ENCODE measurements at regions not wholly inside any gene's neighbourhood (a gene's known extent, or its start where the extent isn't known, plus 50 kb on each side); places are given as distances from the start of the nearest gene placed in this dataset.

GRCh38 chr1:234997201-234997895, 131.3 kb downstream of the TOMM20 start (continued):
- TF ChIP-seq, protein P1, sequence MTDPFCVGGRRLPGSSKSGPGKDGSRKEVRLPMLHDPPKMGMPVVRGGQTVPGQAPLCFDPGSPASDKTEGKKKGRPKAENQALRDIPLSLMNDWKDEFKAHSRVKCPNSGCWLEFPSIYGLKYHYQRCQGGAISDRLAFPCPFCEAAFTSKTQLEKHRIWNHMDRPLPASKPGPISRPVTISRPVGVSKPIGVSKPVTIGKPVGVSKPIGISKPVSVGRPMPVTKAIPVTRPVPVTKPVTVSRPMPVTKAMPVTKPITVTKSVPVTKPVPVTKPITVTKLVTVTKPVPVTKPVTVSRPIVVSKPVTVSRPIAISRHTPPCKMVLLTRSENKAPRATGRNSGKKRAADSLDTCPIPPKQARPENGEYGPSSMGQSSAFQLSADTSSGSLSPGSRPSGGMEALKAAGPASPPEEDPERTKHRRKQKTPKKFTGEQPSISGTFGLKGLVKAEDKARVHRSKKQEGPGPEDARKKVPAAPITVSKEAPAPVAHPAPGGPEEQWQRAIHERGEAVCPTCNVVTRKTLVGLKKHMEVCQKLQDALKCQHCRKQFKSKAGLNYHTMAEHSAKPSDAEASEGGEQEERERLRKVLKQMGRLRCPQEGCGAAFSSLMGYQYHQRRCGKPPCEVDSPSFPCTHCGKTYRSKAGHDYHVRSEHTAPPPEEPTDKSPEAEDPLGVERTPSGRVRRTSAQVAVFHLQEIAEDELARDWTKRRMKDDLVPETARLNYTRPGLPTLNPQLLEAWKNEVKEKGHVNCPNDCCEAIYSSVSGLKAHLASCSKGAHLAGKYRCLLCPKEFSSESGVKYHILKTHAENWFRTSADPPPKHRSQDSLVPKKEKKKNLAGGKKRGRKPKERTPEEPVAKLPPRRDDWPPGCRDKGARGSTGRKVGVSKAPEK (CRISPR knock-in tag; IDR thresholded peaks at IDR 0.05; ENCODE audit: borderline replicate concordance), result no peak
- no peak for TF ChIP-seq WIZ (CRISPR knock-in tag; IDR thresholded peaks at IDR 0.05)
- no peak for TF ChIP-seq PHB2 (IDR thresholded peaks at IDR 0.05; ENCODE audit: partially characterized antibody)
- TF ChIP-seq POLR2AphosphoS2 (IDR thresholded peaks at IDR 0.05; ENCODE audit: low read depth, low read length), result no peak
- TF ChIP-seq HOXA9 (CRISPR knock-in tag; IDR thresholded peaks at IDR 0.05; ENCODE audit: borderline replicate concordance), result no peak
- TF ChIP-seq, protein P2, sequence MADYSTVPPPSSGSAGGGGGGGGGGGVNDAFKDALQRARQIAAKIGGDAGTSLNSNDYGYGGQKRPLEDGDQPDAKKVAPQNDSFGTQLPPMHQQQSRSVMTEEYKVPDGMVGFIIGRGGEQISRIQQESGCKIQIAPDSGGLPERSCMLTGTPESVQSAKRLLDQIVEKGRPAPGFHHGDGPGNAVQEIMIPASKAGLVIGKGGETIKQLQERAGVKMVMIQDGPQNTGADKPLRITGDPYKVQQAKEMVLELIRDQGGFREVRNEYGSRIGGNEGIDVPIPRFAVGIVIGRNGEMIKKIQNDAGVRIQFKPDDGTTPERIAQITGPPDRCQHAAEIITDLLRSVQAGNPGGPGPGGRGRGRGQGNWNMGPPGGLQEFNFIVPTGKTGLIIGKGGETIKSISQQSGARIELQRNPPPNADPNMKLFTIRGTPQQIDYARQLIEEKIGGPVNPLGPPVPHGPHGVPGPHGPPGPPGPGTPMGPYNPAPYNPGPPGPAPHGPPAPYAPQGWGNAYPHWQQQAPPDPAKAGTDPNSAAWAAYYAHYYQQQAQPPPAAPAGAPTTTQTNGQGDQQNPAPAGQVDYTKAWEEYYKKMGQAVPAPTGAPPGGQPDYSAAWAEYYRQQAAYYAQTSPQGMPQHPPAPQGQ (CRISPR knock-in tag; IDR thresholded peaks at IDR 0.05; ENCODE audit: borderline replicate concordance), result no peak
- TF ChIP-seq ESRRA (CRISPR knock-in tag; IDR thresholded peaks at IDR 0.05; ENCODE audit: low read depth), result peak; percentile 62; the same call in 1 of the 2 replicates
- peak; percentile 44; the same call in 1 of the 2 replicates for TF ChIP-seq THAP11 (CRISPR knock-in tag; IDR thresholded peaks at IDR 0.05)
- TF ChIP-seq NFAT5 (CRISPR knock-in tag; IDR thresholded peaks at IDR 0.05), result no peak
- peak; percentile 47; the same call in 1 of the 2 replicates for TF ChIP-seq SP5 (CRISPR knock-in tag; IDR thresholded peaks at IDR 0.05; ENCODE audit: borderline replicate concordance, low read depth)
- TF ChIP-seq ZNF614 (CRISPR knock-in tag; IDR thresholded peaks at IDR 0.05; ENCODE audit: borderline replicate concordance), result peak; percentile 67; the same call in 1 of the 2 replicates
- no peak for TF ChIP-seq NR3C1 (CRISPR knock-in tag; IDR thresholded peaks at IDR 0.05)
- TF ChIP-seq HNRNPL (IDR thresholded peaks at IDR 0.05; ENCODE audit: low read depth, low read length), result peak; percentile 91
- TF ChIP-seq ZNF713 (CRISPR knock-in tag; IDR thresholded peaks at IDR 0.05), result no peak
- peak; percentile 62; the same call in 1 of the 2 replicates for TF ChIP-seq PPARG (CRISPR knock-in tag; conservative IDR thresholded peaks at IDR 0.05)
- TF ChIP-seq ZNF337 (CRISPR knock-in tag; IDR thresholded peaks at IDR 0.05; ENCODE audit: borderline replicate concordance, low read depth), result no peak
- peak; percentile 65 for TF ChIP-seq HOMEZ (CRISPR knock-in tag; IDR thresholded peaks at IDR 0.05; ENCODE audit: low read depth)
- 0 out of 2 replicates have a peak, but pooled peaks have one; percentile 50 for TF ChIP-seq ZNF792 (CRISPR knock-in tag; IDR thresholded peaks at IDR 0.05)
- TF ChIP-seq FOSL2 (CRISPR knock-in tag; IDR thresholded peaks at IDR 0.05), result peak; percentile 94
